DND-41 (cell line): ENCODE measurements at regions not wholly inside any gene's neighbourhood (a gene's known extent, or its start where the extent isn't known, plus 50 kb on each side); places are given as distances from the start of the nearest gene placed in this dataset.

ENCODE experiments used
- ATAC-seq: fragments of 200-7000 bp; cut with Tn5 transposase; 3 replicates; pipeline ENCODE4 v1.9.1; 2021; ENCODE audit warnings: low read depth; ENCODE audit not compliant: insufficient read depth
- DNase-seq: peaks from one replicate; pipeline ENCODE4 v3.0.0-alpha.2; 2020
- H2AFZ ChIP-seq: 2 replicates; pipeline ENCODE4 v1.6.0; 2012; ENCODE audit warnings: low read depth, low read length
- H3K27ac ChIP-seq: 2 replicates; pipeline ENCODE4 v1.5.1; 2012; ENCODE audit warnings: low read length, inconsistent platforms
- H3K27me3 ChIP-seq: fragments of 200-600 bp; sonication (generic); 2 replicates; pipeline ENCODE4 v1.6.0; 2012; ENCODE audit warnings: low read length, mild to moderate bottlenecking, inconsistent platforms; ENCODE audit not compliant: insufficient read depth, poor library complexity
- H3K36me3 ChIP-seq: 2 replicates; pipeline ENCODE4 v1.5.1; 2012; ENCODE audit warnings: low read length, inconsistent platforms; ENCODE audit not compliant: insufficient read depth
- H3K4me1 ChIP-seq: 2 replicates; pipeline ENCODE4 v1.5.1; 2012; ENCODE audit warnings: mild to moderate bottlenecking, low read length; ENCODE audit not compliant: insufficient read depth
- H3K4me2 ChIP-seq: 2 replicates; pipeline ENCODE4 v1.6.0; 2012; ENCODE audit warnings: mild to moderate bottlenecking, moderate library complexity, low read length, inconsistent platforms; ENCODE audit not compliant: insufficient read depth
- H3K4me3 ChIP-seq, 2 experiments: fragments of 200-600 bp in 1 of 2; shearing (Covaris generic) in 1 of 2; 2 replicates each; pipeline ENCODE4 v1.5.1; 2012 to 2016; ENCODE audit warnings: inconsistent platforms in 2 of 2, low read length in 2 of 2, mild to moderate bottlenecking in 2 of 2, low read depth in 1 of 2, moderate library complexity in 1 of 2
- H3K79me2 ChIP-seq: 2 replicates; pipeline ENCODE4 v1.6.0; 2012; ENCODE audit warnings: low read length, inconsistent platforms; ENCODE audit not compliant: insufficient read depth
- H3K9ac ChIP-seq: 2 replicates; pipeline ENCODE4 v1.6.0; 2012; ENCODE audit warnings: low read depth, mild to moderate bottlenecking, inconsistent platforms, low read length, moderate library complexity
- H3K9me3 ChIP-seq: 2 replicates; pipeline ENCODE4 v1.5.1; 2012; ENCODE audit warnings: low read length, moderate library complexity, mild to moderate bottlenecking, inconsistent platforms; ENCODE audit not compliant: insufficient read depth, severe bottlenecking
- H4K20me1 ChIP-seq: 2 replicates; pipeline ENCODE4 v1.6.0; 2012; ENCODE audit warnings: low read length; ENCODE audit not compliant: insufficient read depth
- CTCF ChIP-seq: IDR thresholded peaks from 2 replicates; pipeline ENCODE4 v1.5.1; 2012; ENCODE audit warnings: borderline replicate concordance, low read length, moderate library complexity, mild to moderate bottlenecking; ENCODE audit not compliant: poor library complexity, severe bottlenecking; ENCODE audit errors: extremely low read depth
- EZH2 ChIP-seq: IDR thresholded peaks from 3 replicates; pipeline ENCODE4 v1.6.1; 2012; ENCODE audit warnings: borderline replicate concordance, low read depth, mild to moderate bottlenecking, moderate library complexity, low read length, inconsistent platforms; ENCODE audit not compliant: severe bottlenecking

- Histone ChIP-seq H3K4me2 (no peak overlapping the region), H3K9ac (no peak overlapping the region)
Observed at GRCh38 chr3:150074697-150075416, 104.2 kb upstream of the PFN2 start.

GRCh38 chr3:150074277-150074676, 103.6 kb upstream of the PFN2 start:
- no peak for TF ChIP-seq CTCF
- no peak for TF ChIP-seq EZH2
- H3K9ac ChIP-seq = no peak overlapping the region
- no peaks in the 10 kb centered on the region for H4K20me1 ChIP-seq
- H3K4me1 ChIP-seq = no peaks in the 10 kb centered on the region
- H3K4me3 ChIP-seq = no peak overlapping the region
- no peaks in the 10 kb centered on the region for H3K9me3 ChIP-seq
- no peak overlapping the region for H3K27ac ChIP-seq
- no peak for DNase-seq
- no peaks in the 10 kb centered on the region for H3K36me3 ChIP-seq
- no peak for ATAC-seq
- H3K27me3 ChIP-seq = peaks cover 13% of the 10 kb centered on the region
- no peak overlapping the region for H3K4me2 ChIP-seq
- no peaks in the 10 kb centered on the region for H3K79me2 ChIP-seq
- H2AFZ ChIP-seq = no peak overlapping the region

More at GRCh38 chr3:150074697-150075416, 104.2 kb upstream of the PFN2 start:
- H3K79me2 ChIP-seq = no peaks in the 10 kb centered on the region
- H3K27ac ChIP-seq = no peak overlapping the region
- no peak for TF ChIP-seq CTCF
- no peak for TF ChIP-seq EZH2
- DNase-seq = no peak
- no peaks in the 10 kb centered on the region for H3K9me3 ChIP-seq
- no peaks in the 10 kb centered on the region for H3K4me1 ChIP-seq
- H3K4me3 ChIP-seq = no peak overlapping the region
- no peak overlapping the region for H2AFZ ChIP-seq
- H3K27me3 ChIP-seq = peaks cover 13% of the 10 kb centered on the region
- ATAC-seq = no peak
- H4K20me1 ChIP-seq = no peaks in the 10 kb centered on the region
- no peaks in the 10 kb centered on the region for H3K36me3 ChIP-seq

- no peaks in the 10 kb centered on the region for H3K36me3 ChIP-seq
- TF ChIP-seq EZH2 = no peak
- no peak for TF ChIP-seq CTCF
- H3K9ac ChIP-seq = no peak overlapping the region
- H2AFZ ChIP-seq = no peak overlapping the region
- H4K20me1 ChIP-seq = no peaks in the 10 kb centered on the region
- no peak overlapping the region for H3K4me3 ChIP-seq
- no peaks in the 10 kb centered on the region for H3K4me1 ChIP-seq
- H3K79me2 ChIP-seq = no peaks in the 10 kb centered on the region
- H3K27ac ChIP-seq = no peak overlapping the region
- H3K9me3 ChIP-seq = no peaks in the 10 kb centered on the region
- no peak for ATAC-seq
- H3K4me2 ChIP-seq = no peak overlapping the region
- no peak for DNase-seq
- H3K27me3 ChIP-seq = peaks cover 16% of the 10 kb centered on the region
Observed at GRCh38 chr3:150073513-150073912, 102.8 kb upstream of the PFN2 start.
